ENCODE measurements at regions not wholly inside any gene's neighbourhood (a gene's known extent, or its start where the extent isn't known, plus 50 kb on each side); places are given as distances from the start of the nearest gene placed in this dataset.
"Not testable (repeated sequence)": the region's sequence is repeated elsewhere in the genome, so short reads cannot be mapped to it uniquely, and the experiment has no call there.

DNA sequence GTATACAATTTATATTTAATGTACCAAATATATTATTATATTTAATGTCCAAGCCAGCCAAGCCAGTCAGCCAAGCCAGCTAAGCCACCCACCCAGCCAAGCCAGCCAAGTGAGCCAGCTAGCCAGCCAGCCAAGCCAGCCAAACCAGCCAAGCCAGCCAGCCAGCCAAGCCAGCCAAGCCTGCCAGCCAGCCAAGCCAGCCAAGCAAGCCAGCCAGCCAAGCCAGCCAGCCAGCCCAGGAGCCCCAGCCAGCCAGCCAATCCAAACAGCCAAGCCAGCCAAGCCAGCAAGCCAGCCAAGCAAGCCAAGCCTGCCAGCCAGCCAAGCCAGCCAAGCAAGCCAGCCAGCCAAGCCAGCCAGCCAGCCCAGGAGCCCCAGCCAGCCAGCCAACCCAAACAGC, 1596.3 kb downstream of the RPIA start:
- H3K27me3 ChIP-seq (ENCODE audit: control insufficient read depth, insufficient read depth, low read length); H3K27ac ChIP-seq (ENCODE audit: low read depth, low read length); H3K9ac ChIP-seq (ENCODE audit: low read depth, low read length); H3K9me3 ChIP-seq (ENCODE audit: control insufficient read depth, insufficient read depth, low read length); H3K4me3 ChIP-seq (ENCODE audit: low read depth, low read length); H3K36me3 ChIP-seq (ENCODE audit: control insufficient read depth, insufficient read depth, low read length); H3K4me1 ChIP-seq (ENCODE audit: control insufficient read depth, insufficient read depth, low read length): not testable (repeated sequence)

DNA sequence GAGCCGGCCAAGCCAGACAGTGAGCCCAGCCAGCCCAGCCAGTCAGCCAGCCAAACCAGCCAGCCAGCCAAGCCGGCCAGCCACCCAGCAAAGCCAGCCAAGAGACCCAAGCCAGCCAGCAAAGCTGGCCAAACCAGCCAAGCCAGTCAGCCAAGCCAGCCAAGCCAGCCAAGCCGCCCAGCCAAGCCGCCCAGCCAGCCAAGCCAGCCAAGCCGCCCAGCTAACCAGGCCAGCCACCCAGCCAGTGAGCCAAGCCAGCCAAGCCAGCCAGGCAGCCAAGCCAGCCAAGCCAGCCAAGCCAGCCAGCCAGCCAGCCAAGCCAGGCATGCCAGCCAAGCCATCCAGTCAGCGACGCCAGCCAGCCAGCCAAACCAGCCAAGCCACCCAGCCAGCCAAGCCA, 1596.9 kb downstream of the RPIA start:
- not testable (repeated sequence) for H3K4me3 ChIP-seq (ENCODE audit: low read depth, low read length); H3K4me1 ChIP-seq (ENCODE audit: control insufficient read depth, insufficient read depth, low read length); H3K9ac ChIP-seq (ENCODE audit: low read depth, low read length); H3K27me3 ChIP-seq (ENCODE audit: control insufficient read depth, insufficient read depth, low read length); H3K9me3 ChIP-seq (ENCODE audit: control insufficient read depth, insufficient read depth, low read length); H3K36me3 ChIP-seq (ENCODE audit: control insufficient read depth, insufficient read depth, low read length); H3K27ac ChIP-seq (ENCODE audit: low read depth, low read length)

DNA sequence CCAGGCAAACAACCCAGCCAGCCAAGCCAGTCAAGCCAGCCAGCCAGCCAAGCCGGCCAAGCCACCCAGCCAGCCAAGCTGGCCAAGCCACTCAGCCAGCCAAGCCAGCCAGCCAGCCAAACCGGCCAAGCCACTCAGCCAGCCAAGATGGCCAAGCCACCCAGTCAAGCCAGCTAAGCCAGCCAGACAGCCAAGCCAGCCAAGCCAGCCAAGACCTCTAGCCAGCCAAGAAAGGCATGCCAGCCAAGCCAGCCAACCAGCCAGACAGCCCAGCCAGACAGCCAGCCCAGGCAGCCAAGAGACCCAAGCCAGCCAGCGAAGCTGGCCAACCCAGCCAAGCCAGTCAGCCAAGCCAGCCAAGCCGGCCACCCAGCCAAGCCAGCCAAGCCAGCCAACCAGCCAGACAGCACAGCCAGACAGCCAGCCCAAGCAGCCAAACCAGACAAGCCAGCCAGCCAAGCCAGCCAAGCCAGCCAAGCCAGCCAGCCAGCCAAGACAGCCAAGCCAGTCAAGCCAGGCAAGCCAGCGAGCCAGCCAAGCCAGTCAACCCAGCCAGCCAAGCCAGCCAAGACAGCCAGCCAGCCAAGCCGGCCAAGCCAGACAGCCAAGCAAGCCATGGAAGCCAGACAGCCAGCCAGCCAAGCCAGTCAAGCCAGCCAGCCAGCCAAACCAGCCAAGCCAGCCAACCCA, 1598.0 kb downstream of the RPIA start:
- not testable (repeated sequence) for H3K27ac ChIP-seq (ENCODE audit: low read depth, low read length); H3K27me3 ChIP-seq (ENCODE audit: control insufficient read depth, insufficient read depth, low read length); H3K4me1 ChIP-seq (ENCODE audit: control insufficient read depth, insufficient read depth, low read length); H3K9ac ChIP-seq (ENCODE audit: low read depth, low read length); H3K9me3 ChIP-seq (ENCODE audit: control insufficient read depth, insufficient read depth, low read length); H3K4me3 ChIP-seq (ENCODE audit: low read depth, low read length); H3K36me3 ChIP-seq (ENCODE audit: control insufficient read depth, insufficient read depth, low read length)

DNA sequence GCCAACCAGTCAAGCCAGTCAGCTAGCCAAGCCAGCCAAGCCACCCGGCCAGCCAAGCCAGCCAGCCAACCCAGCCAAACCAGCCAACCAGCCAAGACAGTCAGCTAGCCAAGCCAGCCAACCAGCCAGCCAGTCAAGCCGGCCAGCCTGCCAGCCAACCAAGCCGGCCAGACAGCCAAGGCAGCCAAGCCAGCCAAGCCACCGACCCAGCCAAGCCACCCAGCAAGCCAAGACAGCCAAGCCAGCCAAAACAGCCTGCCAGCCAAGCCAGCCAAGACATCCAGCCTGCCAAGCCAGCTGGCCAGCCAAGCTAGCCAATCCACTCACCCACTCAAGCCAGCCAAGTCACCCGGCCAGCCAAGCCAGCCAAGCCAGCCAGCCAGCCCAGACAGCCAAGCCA, 1599.2 kb downstream of the RPIA start:
- not testable (repeated sequence) for H3K27ac ChIP-seq (ENCODE audit: low read depth, low read length); H3K27me3 ChIP-seq (ENCODE audit: control insufficient read depth, insufficient read depth, low read length); H3K4me3 ChIP-seq (ENCODE audit: low read depth, low read length); H3K9ac ChIP-seq (ENCODE audit: low read depth, low read length); H3K36me3 ChIP-seq (ENCODE audit: control insufficient read depth, insufficient read depth, low read length); H3K9me3 ChIP-seq (ENCODE audit: control insufficient read depth, insufficient read depth, low read length); H3K4me1 ChIP-seq (ENCODE audit: control insufficient read depth, insufficient read depth, low read length)

DNA sequence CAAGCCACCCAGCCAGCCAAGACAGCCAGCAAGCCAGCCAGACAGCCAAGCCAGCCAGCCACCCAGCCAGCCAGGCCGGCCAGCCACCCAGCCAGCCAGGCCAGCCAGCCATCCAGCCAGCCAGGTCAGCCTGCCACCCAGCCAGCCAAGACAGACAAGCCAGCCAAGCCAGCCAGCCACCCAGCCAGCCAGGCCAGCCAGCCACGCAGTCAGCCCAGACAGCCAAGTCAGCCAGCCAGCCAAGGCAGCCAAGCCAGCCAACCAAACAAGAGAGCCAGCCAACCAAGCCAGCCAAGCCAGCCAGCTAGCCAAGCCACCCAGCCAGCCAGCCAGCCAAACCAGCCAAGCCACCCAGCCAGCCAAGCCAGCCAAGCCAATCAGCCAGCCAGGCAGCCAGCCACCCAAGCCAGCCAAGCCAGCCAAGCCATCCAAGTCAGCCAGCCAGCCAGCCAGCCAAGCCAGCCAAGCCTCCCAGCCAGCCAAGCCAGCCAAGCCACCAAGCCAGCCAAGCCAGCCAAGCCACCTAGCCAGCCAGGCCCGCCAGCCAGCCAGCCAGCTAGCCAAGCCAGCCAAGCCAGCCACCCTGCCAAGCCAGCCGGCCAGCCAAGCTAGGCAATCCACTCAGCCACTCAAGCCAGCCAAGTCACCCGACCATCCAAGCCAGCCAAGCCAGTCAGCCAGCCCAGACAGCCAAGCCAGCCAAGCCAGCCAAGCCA, 1599.9 kb downstream of the RPIA start:
- not testable (repeated sequence) for H3K4me3 ChIP-seq (ENCODE audit: low read depth, low read length); H3K9me3 ChIP-seq (ENCODE audit: control insufficient read depth, insufficient read depth, low read length); H3K9ac ChIP-seq (ENCODE audit: low read depth, low read length); H3K36me3 ChIP-seq (ENCODE audit: control insufficient read depth, insufficient read depth, low read length); H3K27ac ChIP-seq (ENCODE audit: low read depth, low read length); H3K27me3 ChIP-seq (ENCODE audit: control insufficient read depth, insufficient read depth, low read length); H3K4me1 ChIP-seq (ENCODE audit: control insufficient read depth, insufficient read depth, low read length)

DNA sequence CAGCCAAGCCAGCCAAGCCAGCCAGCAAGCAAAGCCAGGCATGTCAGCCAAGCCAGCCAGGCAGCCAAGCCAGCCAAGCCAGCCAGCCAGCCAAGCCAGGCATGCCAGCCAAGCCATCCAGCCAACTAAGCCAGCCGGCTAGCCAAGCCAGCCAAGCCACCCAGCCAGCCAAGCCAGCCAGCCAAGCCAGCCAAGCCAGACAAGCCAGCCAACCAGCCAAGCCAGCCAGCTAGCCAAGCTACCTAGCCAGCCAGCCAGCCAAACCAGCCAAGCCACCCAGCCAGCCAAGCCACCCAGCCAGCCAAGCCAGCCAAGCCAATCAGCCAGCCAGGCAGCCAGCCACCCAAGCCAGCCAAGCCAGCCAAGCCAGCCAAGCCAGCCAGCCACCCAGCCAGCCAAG, 1600.5 kb downstream of the RPIA start:
- not testable (repeated sequence) for H3K4me3 ChIP-seq (ENCODE audit: low read depth, low read length); H3K27me3 ChIP-seq (ENCODE audit: control insufficient read depth, insufficient read depth, low read length); H3K4me1 ChIP-seq (ENCODE audit: control insufficient read depth, insufficient read depth, low read length); H3K9ac ChIP-seq (ENCODE audit: low read depth, low read length); H3K9me3 ChIP-seq (ENCODE audit: control insufficient read depth, insufficient read depth, low read length); H3K36me3 ChIP-seq (ENCODE audit: control insufficient read depth, insufficient read depth, low read length); H3K27ac ChIP-seq (ENCODE audit: low read depth, low read length)

DNA sequence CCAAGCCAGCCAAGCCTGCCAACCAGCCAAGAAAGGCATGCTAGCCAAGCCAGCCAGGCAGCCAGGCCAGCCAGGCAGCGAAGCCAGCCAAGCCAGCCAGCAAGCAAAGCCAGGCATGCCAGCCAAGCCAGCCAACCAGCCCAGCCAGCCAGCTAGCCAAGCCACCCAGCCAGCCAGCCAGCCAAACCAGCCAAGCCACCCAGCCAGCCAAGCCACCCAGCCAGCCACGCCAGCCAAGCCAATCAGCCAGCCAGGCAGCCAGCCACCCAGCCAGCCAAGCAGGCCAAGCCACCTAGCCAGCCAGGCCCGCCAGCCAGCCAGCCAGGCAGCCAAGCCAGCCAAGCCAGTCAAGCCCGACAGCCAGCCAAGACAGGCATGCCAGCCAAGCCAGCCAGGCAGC, 1601.0 kb downstream of the RPIA start:
- not testable (repeated sequence) for H3K27ac ChIP-seq (ENCODE audit: low read depth, low read length); H3K9ac ChIP-seq (ENCODE audit: low read depth, low read length); H3K27me3 ChIP-seq (ENCODE audit: control insufficient read depth, insufficient read depth, low read length); H3K9me3 ChIP-seq (ENCODE audit: control insufficient read depth, insufficient read depth, low read length); H3K4me1 ChIP-seq (ENCODE audit: control insufficient read depth, insufficient read depth, low read length); H3K36me3 ChIP-seq (ENCODE audit: control insufficient read depth, insufficient read depth, low read length); H3K4me3 ChIP-seq (ENCODE audit: low read depth, low read length)

DNA sequence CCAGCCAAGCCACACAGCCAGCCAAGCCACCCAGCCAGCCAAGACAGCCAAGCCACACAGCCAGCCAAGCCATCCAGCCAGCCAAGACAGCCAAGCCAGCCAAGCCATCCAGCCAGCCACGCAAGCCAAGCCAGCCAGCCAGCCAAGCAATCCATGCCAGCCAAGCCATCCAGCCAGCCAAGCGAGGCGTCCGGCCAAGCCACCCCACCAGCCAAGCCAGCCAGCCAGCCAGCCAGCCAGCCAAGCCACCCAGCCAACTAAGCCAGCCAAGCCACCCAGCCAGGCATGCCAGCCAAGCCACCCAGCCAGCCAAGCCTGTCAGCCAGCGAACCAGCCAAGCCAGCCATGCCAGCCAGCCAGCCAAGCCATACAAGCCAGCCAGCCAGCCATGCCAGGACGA, 1601.8 kb downstream of the RPIA start:
- not testable (repeated sequence) for H3K9ac ChIP-seq (ENCODE audit: low read depth, low read length); H3K4me3 ChIP-seq (ENCODE audit: low read depth, low read length); H3K4me1 ChIP-seq (ENCODE audit: control insufficient read depth, insufficient read depth, low read length); H3K27ac ChIP-seq (ENCODE audit: low read depth, low read length); H3K9me3 ChIP-seq (ENCODE audit: control insufficient read depth, insufficient read depth, low read length); H3K27me3 ChIP-seq (ENCODE audit: control insufficient read depth, insufficient read depth, low read length); H3K36me3 ChIP-seq (ENCODE audit: control insufficient read depth, insufficient read depth, low read length)

DNA sequence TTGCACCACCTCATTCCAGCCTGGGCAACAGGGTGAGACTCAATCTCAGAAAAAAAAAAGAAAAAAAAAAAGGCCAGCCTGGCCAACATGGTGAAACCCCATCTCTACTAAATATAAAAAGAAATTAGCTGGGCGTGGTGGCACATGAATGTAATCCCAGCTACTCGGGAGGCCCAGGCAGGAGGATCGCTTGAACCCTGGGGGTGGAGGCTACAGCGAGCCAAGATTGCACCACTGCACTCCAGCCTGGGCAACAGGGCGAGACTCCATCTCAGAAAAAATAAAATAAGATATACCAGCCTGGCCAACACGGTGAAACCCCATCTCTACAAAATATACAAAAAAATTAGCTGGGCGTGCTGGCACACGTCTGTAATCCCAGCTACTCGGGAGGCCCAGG, 1602.3 kb downstream of the RPIA start:
- H3K27me3 ChIP-seq (ENCODE audit: control insufficient read depth, insufficient read depth, low read length); H3K9me3 ChIP-seq (ENCODE audit: control insufficient read depth, insufficient read depth, low read length); H3K36me3 ChIP-seq (ENCODE audit: control insufficient read depth, insufficient read depth, low read length); H3K27ac ChIP-seq (ENCODE audit: low read depth, low read length); H3K4me1 ChIP-seq (ENCODE audit: control insufficient read depth, insufficient read depth, low read length); H3K9ac ChIP-seq (ENCODE audit: low read depth, low read length); H3K4me3 ChIP-seq (ENCODE audit: low read depth, low read length): not testable (repeated sequence)

DNA sequence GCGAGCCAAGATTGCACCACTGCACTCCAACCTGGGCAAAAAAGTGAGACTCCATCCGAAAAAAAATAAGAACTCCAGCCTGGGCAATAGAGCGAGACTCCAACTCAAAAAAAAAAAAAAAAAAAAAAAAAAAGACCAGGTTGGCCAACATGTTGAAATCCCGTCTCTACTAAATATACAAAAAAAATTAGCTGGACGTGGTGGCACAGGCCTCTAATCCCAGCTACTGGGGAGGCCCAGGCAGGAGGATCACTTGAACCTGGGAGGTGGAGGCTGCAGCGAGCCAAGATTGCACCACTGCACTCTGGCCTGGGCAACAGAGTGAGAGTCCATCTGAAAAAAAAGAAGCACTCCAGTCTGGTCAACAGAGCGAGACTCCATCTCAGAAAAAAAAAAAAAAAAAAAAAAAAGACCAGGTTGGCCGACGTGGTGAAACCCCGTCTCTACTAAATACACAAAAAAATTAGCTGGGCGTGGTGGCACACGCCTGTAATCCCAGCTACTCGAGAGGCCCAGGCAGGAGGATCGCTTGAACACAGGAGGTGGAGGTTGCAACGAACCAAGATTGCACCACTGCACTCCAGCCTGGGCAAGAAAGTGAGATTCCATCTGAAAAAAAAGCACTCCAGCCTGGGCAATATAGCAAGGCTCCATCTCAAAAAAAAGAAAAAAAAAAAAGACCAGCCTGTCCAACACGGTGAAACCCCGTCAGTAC, 1603.7 kb downstream of the RPIA start:
- not testable (repeated sequence) for H3K36me3 ChIP-seq (ENCODE audit: control insufficient read depth, insufficient read depth, low read length); H3K9ac ChIP-seq (ENCODE audit: low read depth, low read length); H3K27me3 ChIP-seq (ENCODE audit: control insufficient read depth, insufficient read depth, low read length); H3K27ac ChIP-seq (ENCODE audit: low read depth, low read length); H3K9me3 ChIP-seq (ENCODE audit: control insufficient read depth, insufficient read depth, low read length); H3K4me1 ChIP-seq (ENCODE audit: control insufficient read depth, insufficient read depth, low read length); H3K4me3 ChIP-seq (ENCODE audit: low read depth, low read length)

DNA sequence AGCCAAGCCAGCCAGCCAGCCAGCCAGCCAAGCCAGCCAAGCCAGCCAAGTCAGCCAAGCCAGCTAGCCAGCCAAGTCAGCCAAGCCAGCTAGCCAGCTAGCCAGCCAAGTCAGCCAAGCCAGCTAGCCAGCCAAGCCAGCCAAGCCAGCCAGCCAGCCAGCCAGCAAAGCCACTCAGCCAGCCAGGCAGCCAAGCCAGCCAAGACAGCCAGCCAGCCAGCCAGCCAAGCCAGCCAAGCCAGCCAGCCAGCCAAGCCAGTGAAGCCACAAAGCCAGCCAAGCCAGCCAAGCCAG, 1605.0 kb downstream of the RPIA start:
- H3K4me3 ChIP-seq (ENCODE audit: low read depth, low read length); H3K27me3 ChIP-seq (ENCODE audit: control insufficient read depth, insufficient read depth, low read length); H3K4me1 ChIP-seq (ENCODE audit: control insufficient read depth, insufficient read depth, low read length); H3K36me3 ChIP-seq (ENCODE audit: control insufficient read depth, insufficient read depth, low read length); H3K9ac ChIP-seq (ENCODE audit: low read depth, low read length); H3K27ac ChIP-seq (ENCODE audit: low read depth, low read length); H3K9me3 ChIP-seq (ENCODE audit: control insufficient read depth, insufficient read depth, low read length): not testable (repeated sequence)

All from HUES48 (cell line).